Hematopoietic multipotent progenitor cell treated with erythropoietin and hydrocortisone succinate and interleukin-3 and kit ligand, for 6 days (in vitro differentiated cells): ENCODE measurements at regions not wholly inside any gene's neighbourhood (a gene's known extent, or its start where the extent isn't known, plus 50 kb on each side); places are given as distances from the start of the nearest gene placed in this dataset.

Experiments used
- DNase-seq: peaks from one replicate; pipeline ENCODE4 v3.0.0-alpha.2; 2015

DNA sequence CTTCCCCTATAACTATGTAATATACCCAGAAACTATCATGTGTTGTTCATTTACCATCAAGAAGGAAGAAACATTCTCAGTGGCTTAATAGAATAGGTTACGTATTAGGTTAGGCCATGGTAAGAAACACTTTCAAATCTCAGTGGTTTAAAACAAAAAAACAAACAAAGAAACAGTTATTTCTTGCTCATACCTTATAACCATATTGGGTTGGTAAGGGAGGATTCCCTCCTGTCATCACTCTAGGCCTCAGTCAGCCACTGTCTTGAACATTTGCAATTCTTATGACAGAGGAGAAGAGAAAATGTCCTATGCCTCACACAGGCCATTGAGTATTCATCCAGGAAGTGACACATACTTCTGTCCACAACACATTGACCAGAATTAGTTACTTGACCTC lies 727.7 kb upstream of the NECTIN3 start:
- DNase-seq, result no peak

DNA sequence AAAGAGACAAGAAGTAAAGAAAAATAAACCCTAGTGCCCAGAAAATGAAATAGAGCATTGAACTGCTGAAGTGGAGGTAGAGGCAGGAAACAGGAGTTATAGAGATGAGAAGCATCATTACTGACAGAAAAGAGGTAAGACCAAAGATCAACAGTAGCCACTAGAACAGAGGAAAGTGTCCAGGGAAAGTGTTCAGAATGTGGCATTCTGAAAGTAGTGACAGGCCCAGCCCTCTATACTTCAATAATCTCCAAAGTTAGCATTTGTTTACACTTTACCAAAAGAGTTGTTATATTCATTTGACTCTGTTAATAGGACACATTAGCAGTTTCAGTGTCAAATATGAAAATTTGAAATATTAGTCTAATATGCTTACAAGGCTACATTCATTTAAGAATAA lies 727.1 kb upstream of the NECTIN3 start:
- no peak for DNase-seq

DNA sequence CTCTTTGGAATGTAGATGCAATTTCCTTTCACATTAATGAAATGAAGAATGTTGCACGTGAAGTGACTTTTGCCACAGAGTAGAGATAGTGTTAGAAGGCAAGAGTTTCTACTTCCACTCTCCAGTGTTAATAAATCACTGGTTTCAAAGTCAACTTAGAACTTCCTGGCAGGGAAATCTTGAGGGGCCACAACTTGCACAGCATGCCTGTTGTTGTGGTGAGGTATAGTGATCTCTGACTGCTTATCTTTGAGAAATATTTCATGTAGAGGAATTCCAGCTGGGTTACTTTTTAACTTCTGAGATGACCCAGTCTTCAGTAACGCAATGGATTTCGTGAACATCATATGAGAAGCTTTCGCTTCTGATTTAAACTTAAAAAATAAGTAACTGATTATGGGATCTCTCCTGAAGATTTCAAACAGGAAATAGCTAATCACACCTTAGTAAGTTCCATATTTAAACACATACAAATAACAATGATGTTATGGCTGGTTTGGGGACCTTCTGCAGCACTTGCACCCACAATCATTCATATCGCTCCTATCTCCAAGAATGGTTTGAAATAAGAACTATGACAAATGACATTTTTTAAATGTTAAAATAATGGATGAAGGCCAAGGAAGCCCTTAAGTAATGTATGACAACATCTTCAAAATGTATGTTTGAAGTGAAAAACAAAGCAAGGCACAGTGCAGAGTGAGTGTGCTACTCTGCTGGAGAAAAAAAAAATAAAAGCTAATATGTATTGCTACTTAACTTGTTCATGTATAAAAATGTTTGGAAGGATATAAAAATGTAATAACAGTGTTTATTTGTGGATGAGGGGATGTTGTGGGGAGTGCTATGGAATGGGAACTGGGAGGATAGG lies 726.5 kb upstream of the NECTIN3 start:
- DNase-seq, result no peak

- DNase-seq, result no peak
These were observed 722.3 kb upstream of the NECTIN3 start for GRCh38 chr3:110349295-110349694.

DNA sequence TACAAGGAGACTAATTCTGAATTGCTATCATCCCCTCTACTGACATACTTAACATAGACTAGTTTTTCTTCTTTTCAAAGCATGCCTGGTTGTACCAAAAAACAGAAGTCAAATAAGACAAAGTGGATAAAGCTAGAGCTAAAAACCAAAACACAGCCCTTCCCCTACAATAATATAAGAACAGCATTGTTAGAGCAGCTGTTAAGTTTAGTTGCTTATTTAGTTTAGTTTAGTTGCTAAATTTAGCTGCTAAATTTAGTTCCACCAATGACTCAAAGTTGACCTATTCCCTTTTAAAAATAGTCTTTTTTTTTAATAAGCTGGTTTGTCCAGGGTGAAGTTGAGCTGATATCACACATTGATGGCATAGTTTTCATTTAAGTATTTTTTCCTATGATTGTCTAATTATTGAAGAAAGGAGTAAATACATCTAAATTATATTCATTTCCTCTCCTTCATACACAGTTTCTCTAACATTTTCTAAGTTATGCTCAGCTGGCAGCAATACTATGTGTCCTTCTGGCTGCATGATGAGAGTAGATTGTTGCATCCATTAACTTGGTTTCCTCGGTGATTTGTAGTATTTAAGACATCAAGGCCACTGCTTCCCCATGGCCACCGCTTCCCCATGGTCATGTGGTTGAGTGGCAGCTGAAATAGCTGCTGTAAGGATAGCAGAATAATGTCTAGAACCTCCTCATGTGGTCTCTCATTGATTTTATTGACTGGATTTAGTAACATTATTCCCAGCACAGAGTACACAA lies 718.6 kb upstream of the NECTIN3 start:
- no peak for DNase-seq

GRCh38 chr3:110362751-110363150 lies 708.9 kb upstream of the NECTIN3 start:
- DNase-seq, result no peak

DNA sequence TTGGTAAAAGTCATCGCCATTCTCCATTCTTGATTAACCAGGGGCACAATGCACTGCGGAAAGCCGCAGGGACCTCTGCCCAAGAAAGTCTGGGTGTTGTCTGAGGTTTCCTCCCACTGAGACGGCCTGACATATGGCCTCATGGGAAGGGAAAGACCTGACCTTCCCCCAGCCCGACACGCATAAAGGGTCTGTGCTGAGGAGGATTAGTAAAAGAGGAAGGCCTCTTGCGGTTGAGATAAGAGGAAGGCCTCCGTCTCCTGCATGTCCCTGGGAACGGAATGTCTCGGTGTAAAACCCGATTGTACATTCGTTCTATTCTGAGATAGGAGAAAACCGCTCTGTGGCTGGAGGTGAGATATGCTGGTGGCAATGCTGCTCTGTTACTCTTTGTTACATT lies 704.3 kb upstream of the NECTIN3 start:
- DNase-seq, result peak; percentile 38

DNA sequence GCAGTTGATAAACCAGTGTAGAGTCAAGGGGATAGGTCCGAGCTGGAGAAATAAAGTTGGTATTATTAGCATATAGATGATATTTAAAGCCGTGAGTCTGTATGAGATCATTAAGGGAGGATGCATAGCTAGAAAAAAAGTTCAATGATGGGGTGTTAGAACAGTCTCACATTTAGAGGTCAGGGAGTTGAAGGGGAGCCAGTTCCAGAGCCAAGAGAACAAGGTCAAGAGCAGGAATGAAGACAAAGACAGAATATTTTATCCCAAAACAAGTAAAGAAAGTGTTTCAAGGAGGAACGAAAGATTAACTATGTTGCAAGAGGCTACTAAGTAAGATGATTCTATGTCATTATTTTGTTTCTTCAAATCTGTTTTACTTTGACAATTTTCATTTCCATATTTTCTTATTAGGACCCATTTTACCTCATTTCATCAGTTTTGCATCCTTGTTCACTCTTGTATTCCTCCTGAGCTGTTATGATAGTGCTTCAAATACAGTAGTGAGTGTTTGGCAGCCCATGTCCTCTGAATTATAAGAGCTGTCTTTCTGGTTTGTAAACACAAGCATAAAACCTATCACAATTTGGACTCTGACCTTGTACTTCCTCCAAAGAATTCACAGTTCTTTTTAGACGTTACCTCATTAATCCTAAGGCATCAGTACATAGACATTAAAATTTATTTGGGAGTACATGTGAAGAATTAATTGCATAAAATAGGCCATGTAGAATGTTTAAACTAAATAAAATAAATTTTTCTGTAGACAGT lies 695.7 kb upstream of the NECTIN3 start:
- DNase-seq, result no peak

- no peak for DNase-seq
These were observed 693.1 kb upstream of the NECTIN3 start for GRCh38 chr3:110378481-110378880.

DNA sequence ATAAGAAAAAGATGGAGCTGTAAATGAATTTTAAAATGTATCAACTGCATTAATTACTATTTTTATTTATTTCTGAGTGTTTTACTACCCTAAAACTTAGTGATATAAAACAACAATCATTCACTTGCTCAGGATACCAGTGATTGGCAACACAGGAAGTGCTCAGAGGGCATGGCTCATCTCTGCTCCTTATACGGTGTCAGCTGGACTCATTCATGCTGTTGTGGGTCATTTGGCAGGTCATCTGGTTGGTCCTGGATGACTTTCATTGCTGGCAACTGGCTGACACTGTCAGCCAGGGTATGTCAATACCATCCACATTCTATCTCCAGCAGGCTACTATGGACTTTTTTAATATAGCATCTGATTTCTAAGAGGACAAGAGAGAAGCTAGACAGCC lies 689.6 kb upstream of the NECTIN3 start:
- DNase-seq, result no peak

DNA sequence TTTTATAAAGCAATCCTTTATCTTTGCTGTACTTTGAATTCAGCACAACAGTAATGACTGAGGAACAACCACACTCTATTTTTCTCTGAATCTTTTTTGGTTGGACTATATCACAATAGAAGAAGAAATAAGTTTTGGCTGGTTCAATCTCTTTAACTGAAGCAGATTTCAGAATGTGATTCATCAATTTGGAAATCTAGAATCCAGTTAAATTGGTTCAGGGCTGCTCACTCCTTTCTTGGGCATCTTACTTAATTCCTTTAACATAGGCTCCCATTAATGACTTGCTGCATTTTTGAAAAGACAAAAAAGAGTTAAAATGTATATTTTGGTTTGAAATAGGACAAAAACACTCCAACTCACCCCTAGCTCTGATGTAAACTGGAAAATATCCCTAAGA lies 688.3 kb upstream of the NECTIN3 start:
- no peak for DNase-seq

- no peak for DNase-seq
These were observed 687.0 kb upstream of the NECTIN3 start for GRCh38 chr3:110384601-110385000.

GRCh38 chr3:110389005-110389404 lies 682.6 kb upstream of the NECTIN3 start:
- DNase-seq, result no peak

DNA sequence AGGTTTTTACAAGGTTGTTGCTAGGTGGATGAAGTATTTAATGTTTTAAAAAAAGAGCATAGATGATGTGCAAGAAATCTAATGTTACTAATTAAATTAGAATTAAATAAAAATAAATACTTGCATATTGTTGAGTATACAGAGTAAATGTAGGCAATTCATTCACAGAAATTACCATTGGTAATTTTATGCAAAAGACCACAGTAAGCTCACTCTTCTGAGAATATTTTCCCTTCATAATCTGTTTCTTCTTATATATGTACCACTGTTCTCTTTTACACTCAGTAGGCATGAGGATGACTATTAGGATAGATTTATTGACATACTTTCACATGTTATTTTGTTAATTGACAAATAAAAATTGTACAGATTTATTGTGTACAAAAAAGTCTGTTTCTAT lies 681.2 kb upstream of the NECTIN3 start:
- no peak for DNase-seq

GRCh38 chr3:110391042-110391441 lies 680.6 kb upstream of the NECTIN3 start:
- DNase-seq, result no peak

- DNase-seq, result no peak
These were observed 679.8 kb upstream of the NECTIN3 start for GRCh38 chr3:110391640-110392395.

DNA sequence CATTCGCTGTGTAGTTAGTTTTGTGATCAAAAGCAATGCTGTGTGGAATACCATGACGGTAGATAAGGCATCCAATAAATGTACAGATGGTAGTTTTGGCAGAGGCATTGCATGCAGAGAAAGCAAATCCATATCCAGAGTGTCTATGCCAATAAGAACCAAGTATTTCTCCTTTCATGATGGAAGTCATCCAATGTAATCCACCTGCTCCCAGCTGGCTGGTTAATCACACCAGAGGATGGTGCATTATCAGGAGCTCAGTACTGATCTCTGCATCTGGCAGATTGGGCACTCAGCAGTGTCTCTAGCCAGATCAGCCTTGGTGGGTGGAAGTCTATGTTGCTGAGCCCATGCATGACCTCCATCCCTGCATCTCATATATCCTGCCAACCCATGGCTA lies 677.7 kb upstream of the NECTIN3 start:
- no peak for DNase-seq

DNA sequence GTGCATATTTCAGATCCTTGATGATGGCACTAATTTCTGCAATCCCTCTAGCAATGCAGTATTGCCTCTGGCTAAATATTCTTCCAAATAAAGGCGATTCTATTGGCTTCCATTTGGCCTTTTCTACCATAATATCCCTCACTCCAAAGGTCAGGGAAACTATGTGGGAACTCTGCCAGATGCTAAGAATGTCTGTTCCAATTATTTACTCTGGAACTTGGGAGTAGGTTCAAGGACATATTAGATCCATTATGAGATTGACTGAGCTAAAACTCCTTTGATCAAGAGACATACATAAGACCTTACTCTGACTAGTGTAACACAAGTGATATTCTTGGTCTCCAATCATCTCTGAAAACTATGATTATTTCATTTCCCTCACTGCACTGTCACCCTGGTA lies 674.5 kb upstream of the NECTIN3 start:
- DNase-seq, result no peak

- DNase-seq, result no peak
These were observed 671.3 kb upstream of the NECTIN3 start for GRCh38 chr3:110400315-110400714.

- no peak for DNase-seq
These were observed 665.6 kb upstream of the NECTIN3 start for GRCh38 chr3:110405830-110406585.

DNA sequence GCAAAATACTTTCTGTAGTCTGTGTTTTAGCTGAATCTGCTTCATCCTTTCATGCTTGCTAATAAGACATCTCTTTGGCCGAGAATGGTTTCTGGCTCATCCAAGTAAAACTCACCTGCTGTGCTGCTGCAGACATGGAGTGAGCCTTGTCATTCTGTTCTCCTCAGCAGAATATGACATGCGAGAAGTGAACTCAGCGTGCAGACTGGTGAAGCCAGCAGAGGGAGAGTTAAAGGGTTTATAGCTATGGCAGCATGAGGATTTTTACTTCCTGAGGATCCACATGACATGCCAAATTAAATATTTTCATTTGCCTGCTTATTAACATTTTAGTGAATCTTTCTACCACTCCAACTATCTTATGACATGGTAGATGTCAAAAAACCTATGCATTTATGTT lies 658.4 kb upstream of the NECTIN3 start:
- DNase-seq, result no peak
